ENCODE measurements at regions not wholly inside any gene's neighbourhood (a gene's known extent, or its start where the extent isn't known, plus 50 kb on each side); places are given as distances from the start of the nearest gene placed in this dataset.

- in situ Hi-C loops (cut with HindIII; ENCODE audit: low pct_unique_long_range_greater_than_20kb, low sequenced_read_pairs), result no loop called here
Measured at GRCh38 chr9:117552811-117553210, 138.0 kb upstream of the ASTN2 start.

GRCh38 chr9:117551171-117551570, 136.3 kb upstream of the ASTN2 start:
- no peak for DNase-seq (ENCODE audit: low read depth)
- in situ Hi-C loops (cut with HindIII; ENCODE audit: low pct_unique_long_range_greater_than_20kb, low sequenced_read_pairs), result no loop called here

More at GRCh38 chr9:117552811-117553210, 138.0 kb upstream of the ASTN2 start:
- DNase-seq (ENCODE audit: low read depth), result no peak

- DNase-seq (ENCODE audit: low read depth), result no peak
- in situ Hi-C loops (cut with HindIII; ENCODE audit: low pct_unique_long_range_greater_than_20kb, low sequenced_read_pairs), result no loop called here
Measured at GRCh38 chr9:117549444-117549843, 134.6 kb upstream of the ASTN2 start.

- in situ Hi-C loops (cut with HindIII; ENCODE audit: low pct_unique_long_range_greater_than_20kb, low sequenced_read_pairs), result no loop called here
- DNase-seq (ENCODE audit: low read depth), result no peak
Measured at GRCh38 chr9:117548556-117548955, 133.7 kb upstream of the ASTN2 start.

GRCh38 chr9:117547904-117548303, 133.0 kb upstream of the ASTN2 start:
- no peak for DNase-seq (ENCODE audit: low read depth)
- in situ Hi-C loops (cut with HindIII; ENCODE audit: low pct_unique_long_range_greater_than_20kb, low sequenced_read_pairs), result no loop called here

- in situ Hi-C loops (cut with HindIII; ENCODE audit: low pct_unique_long_range_greater_than_20kb, low sequenced_read_pairs), result no loop called here
- no peak for DNase-seq (ENCODE audit: low read depth)
Measured at GRCh38 chr9:117546894-117547678, 132.2 kb upstream of the ASTN2 start.

GRCh38 chr9:117545846-117546245, 131.0 kb upstream of the ASTN2 start:
- no peak for DNase-seq (ENCODE audit: low read depth)
- in situ Hi-C loops (cut with HindIII; ENCODE audit: low pct_unique_long_range_greater_than_20kb, low sequenced_read_pairs), result no loop called here

GRCh38 chr9:117543089-117543488, 128.2 kb upstream of the ASTN2 start:
- in situ Hi-C loops (cut with HindIII; ENCODE audit: low pct_unique_long_range_greater_than_20kb, low sequenced_read_pairs), result no loop called here
- DNase-seq (ENCODE audit: low read depth), result no peak

- in situ Hi-C loops (cut with HindIII; ENCODE audit: low pct_unique_long_range_greater_than_20kb, low sequenced_read_pairs), result no loop called here
- DNase-seq (ENCODE audit: low read depth), result no peak
Measured at GRCh38 chr9:117542021-117542420, 127.2 kb upstream of the ASTN2 start.

- in situ Hi-C loops (cut with HindIII; ENCODE audit: low pct_unique_long_range_greater_than_20kb, low sequenced_read_pairs), result no loop called here
- DNase-seq (ENCODE audit: low read depth), result no peak
Measured at GRCh38 chr9:117541181-117541580, 126.3 kb upstream of the ASTN2 start.

- no peak for DNase-seq (ENCODE audit: low read depth)
- in situ Hi-C loops (cut with HindIII; ENCODE audit: low pct_unique_long_range_greater_than_20kb, low sequenced_read_pairs), result no loop called here
Measured at GRCh38 chr9:117535973-117536372, 121.1 kb upstream of the ASTN2 start.

GRCh38 chr9:117535434-117535833, 120.6 kb upstream of the ASTN2 start:
- in situ Hi-C loops (cut with HindIII; ENCODE audit: low pct_unique_long_range_greater_than_20kb, low sequenced_read_pairs), result no loop called here
- no peak for DNase-seq (ENCODE audit: low read depth)

GRCh38 chr9:117528225-117528624, 113.4 kb upstream of the ASTN2 start:
- DNase-seq (ENCODE audit: low read depth), result no peak
- in situ Hi-C loops (cut with HindIII; ENCODE audit: low pct_unique_long_range_greater_than_20kb, low sequenced_read_pairs), result no loop called here

- no peak for DNase-seq (ENCODE audit: low read depth)
- in situ Hi-C loops (cut with HindIII; ENCODE audit: low pct_unique_long_range_greater_than_20kb, low sequenced_read_pairs), result no loop called here
Measured at GRCh38 chr9:117526674-117527073, 111.8 kb upstream of the ASTN2 start.

- in situ Hi-C loops (cut with HindIII; ENCODE audit: low pct_unique_long_range_greater_than_20kb, low sequenced_read_pairs), result no loop called here
Measured at GRCh38 chr9:117523531-117524153, 108.8 kb upstream of the ASTN2 start.

GRCh38 chr9:117521293-117521692, 106.4 kb upstream of the ASTN2 start:
- in situ Hi-C loops (cut with HindIII; ENCODE audit: low pct_unique_long_range_greater_than_20kb, low sequenced_read_pairs), result no loop called here
- DNase-seq (ENCODE audit: low read depth), result no peak

More at GRCh38 chr9:117523531-117524153, 108.8 kb upstream of the ASTN2 start:
- DNase-seq (ENCODE audit: low read depth), result no peak

- no peak for DNase-seq (ENCODE audit: low read depth)
- in situ Hi-C loops (cut with HindIII; ENCODE audit: low pct_unique_long_range_greater_than_20kb, low sequenced_read_pairs), result no loop called here
Measured at GRCh38 chr9:117516676-117517632, 102.1 kb upstream of the ASTN2 start.

GRCh38 chr9:117511852-117512481, 97.1 kb upstream of the ASTN2 start:
- in situ Hi-C loops (cut with HindIII; ENCODE audit: low pct_unique_long_range_greater_than_20kb, low sequenced_read_pairs), result no loop called here
- DNase-seq (ENCODE audit: low read depth), result no peak
